GM23338 (cell line): ENCODE measurements at regions not wholly inside any gene's neighbourhood (a gene's known extent, or its start where the extent isn't known, plus 50 kb on each side); places are given as distances from the start of the nearest gene placed in this dataset.

Experiments used
- ATAC-seq: fragments of 200-7000 bp; cut with Tn5 transposase; 3 replicates; pipeline ENCODE4 v1.9.1; 2020
- DNase-seq: peaks from one replicate; pipeline ENCODE4 v3.0.0-alpha.2; 2015; ENCODE audit warnings: low spot score
- H2AFZ ChIP-seq: fragments of 200-600 bp; sonication (generic); 2 replicates; pipeline ENCODE4 v1.8.0; 2016; ENCODE audit warnings: antibody characterized with exemption, mild to moderate bottlenecking, moderate library complexity
- H3F3A ChIP-seq: fragments of 200-600 bp; sonication (generic); replicated peaks from 2 replicates; pipeline ENCODE4 v1.8.0; 2017; ENCODE audit warnings: antibody characterized with exemption, mixed run types, low read depth
- H3K27ac ChIP-seq: fragments of 200-600 bp; sonication (generic); 2 replicates; pipeline ENCODE4 v1.6.1; 2016; ENCODE audit warnings: low read depth
- H3K27me3 ChIP-seq: fragments of 200-600 bp; sonication (generic); 2 replicates; pipeline ENCODE4 v1.8.0; 2016; ENCODE audit warnings: mild to moderate bottlenecking, mixed run types, moderate library complexity; ENCODE audit not compliant: insufficient read depth
- H3K36me3 ChIP-seq: fragments of 200-600 bp; sonication (generic); 2 replicates; pipeline ENCODE4 v1.8.0; 2016; ENCODE audit warnings: mild to moderate bottlenecking; ENCODE audit not compliant: insufficient read depth
- H3K4me1 ChIP-seq: fragments of 200-600 bp; sonication (generic); 2 replicates; pipeline ENCODE4 v1.8.0; 2016; ENCODE audit warnings: mild to moderate bottlenecking, moderate library complexity; ENCODE audit not compliant: insufficient read depth
- H3K4me2 ChIP-seq: fragments of 200-600 bp; sonication (generic); 2 replicates; pipeline ENCODE4 v1.7.1; 2017; ENCODE audit warnings: mixed run types
- H3K4me3 ChIP-seq: fragments of 200-600 bp; sonication (generic); 2 replicates; pipeline ENCODE4 v1.6.1; 2016; ENCODE audit warnings: mixed run types
- H3K79me2 ChIP-seq: fragments of 200-600 bp; sonication (generic); replicated peaks from 2 replicates; pipeline ENCODE4 v1.8.0; 2017; ENCODE audit warnings: mild to moderate bottlenecking; ENCODE audit not compliant: insufficient read depth
- H3K9me2 ChIP-seq: fragments of 200-600 bp; sonication (generic); 2 replicates; pipeline ENCODE4 v1.8.0; 2017; ENCODE audit not compliant: insufficient read depth
- H4K20me1 ChIP-seq: fragments of 200-600 bp; sonication (generic); replicated peaks from 2 replicates; pipeline ENCODE4 v1.8.0; 2017; ENCODE audit warnings: mild to moderate bottlenecking; ENCODE audit not compliant: insufficient read depth
- H3K27ac Mint-ChIP-seq: 2 replicates; pipeline ENCODE4 v1.8.0; 2020; ENCODE audit warnings: inconsistent platforms, mild to moderate bottlenecking, moderate library complexity, mixed read lengths
- H3K27me3 Mint-ChIP-seq: 3 replicates; pipeline ENCODE4 v1.8.0; 2022; ENCODE audit warnings: low read depth, mild to moderate bottlenecking, moderate library complexity, mixed read lengths, inconsistent platforms; ENCODE audit not compliant: insufficient read depth, poor library complexity
- H3K36me3 Mint-ChIP-seq: 3 replicates; pipeline ENCODE4 v1.8.0; 2021; ENCODE audit warnings: low read depth, mild to moderate bottlenecking, inconsistent platforms, moderate library complexity, mixed read lengths
- H3K4me1 Mint-ChIP-seq: 3 replicates; pipeline ENCODE4 v1.8.0; 2020; ENCODE audit warnings: mild to moderate bottlenecking, inconsistent platforms, mixed read lengths
- H3K4me3 Mint-ChIP-seq: 3 replicates; pipeline ENCODE4 v1.8.0; 2021; ENCODE audit warnings: moderate library complexity, mild to moderate bottlenecking, inconsistent platforms, mixed read lengths
- H3K9me3 Mint-ChIP-seq: 3 replicates; pipeline ENCODE4 v1.8.0; 2020; ENCODE audit warnings: moderate library complexity, mild to moderate bottlenecking, inconsistent platforms, mixed read lengths
- EZH2 ChIP-seq: fragments of 200-600 bp; sonication (generic); IDR thresholded peaks from one replicate; pipeline ENCODE4 v1.8.0; 2017; ENCODE audit warnings: antibody characterized with exemption, mild to moderate bottlenecking, low read depth; ENCODE audit not compliant: unreplicated experiment
- EZH2phosphoT487 ChIP-seq: fragments of 200-600 bp; sonication (generic); IDR thresholded peaks from one replicate; pipeline ENCODE4 v1.8.1; 2018; ENCODE audit warnings: antibody characterized with exemption; ENCODE audit not compliant: unreplicated experiment
- NANOG ChIP-seq: IDR thresholded peaks from 2 replicates; pipeline ENCODE4 v1.6.1; 2016; ENCODE audit warnings: antibody characterized with exemption, borderline replicate concordance
- POLR2AphosphoS5 ChIP-seq: IDR thresholded peaks from 2 replicates; pipeline ENCODE4 v1.6.1; 2016; ENCODE audit warnings: antibody characterized with exemption, low read depth
- STAT1 ChIP-seq: IDR thresholded peaks from one replicate; pipeline ENCODE4 v1.6.1; 2016; ENCODE audit warnings: antibody characterized with exemption; ENCODE audit not compliant: unreplicated experiment
- ZNF331 ChIP-seq: fragments of 250-450 bp; sonication (Bioruptor Pico); IDR thresholded peaks from 2 replicates; pipeline ENCODE4 v1.5.0; 2020; ENCODE audit warnings: low read depth, mild to moderate bottlenecking, moderate library complexity
- TF ChIP-seq, protein P1 (sequence below): IDR thresholded peaks from 2 replicates; pipeline ENCODE4 v1.6.1; 2016; ENCODE audit warnings: antibody characterized with exemption
- TF ChIP-seq, protein P2 (sequence below): fragments of 250-450 bp; sonication (Bioruptor Pico); IDR thresholded peaks from 2 replicates; pipeline ENCODE4 v1.5.0; 2020; ENCODE audit warnings: mild to moderate bottlenecking, moderate library complexity
- TF ChIP-seq, protein P3 (sequence below): IDR thresholded peaks from one replicate; pipeline ENCODE4 v1.6.1; 2018; ENCODE audit warnings: antibody characterized with exemption; ENCODE audit not compliant: unreplicated experiment

DNA sequence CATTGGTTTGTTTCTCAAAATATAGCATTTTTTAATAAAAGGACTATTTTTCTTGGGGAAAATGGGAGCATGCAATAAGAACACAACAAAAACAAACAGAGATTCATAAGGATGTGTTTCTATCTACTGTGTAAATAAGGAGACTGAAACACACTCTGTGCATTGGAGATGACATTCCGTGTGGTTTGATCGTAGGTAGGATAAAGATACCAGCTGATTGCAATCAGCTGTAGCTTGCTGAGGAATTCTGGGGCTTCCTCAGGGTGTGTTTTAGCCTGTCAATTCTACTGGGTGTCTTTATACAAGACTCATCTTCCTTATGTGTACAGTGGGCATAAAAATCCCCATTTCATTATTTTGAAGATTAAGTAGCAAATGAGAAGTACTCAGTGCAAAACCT lies 591.6 kb downstream of the DSC3 start (continued):
- no peak for TF ChIP-seq ZNF331 (CRISPR knock-in tag)

DNA sequence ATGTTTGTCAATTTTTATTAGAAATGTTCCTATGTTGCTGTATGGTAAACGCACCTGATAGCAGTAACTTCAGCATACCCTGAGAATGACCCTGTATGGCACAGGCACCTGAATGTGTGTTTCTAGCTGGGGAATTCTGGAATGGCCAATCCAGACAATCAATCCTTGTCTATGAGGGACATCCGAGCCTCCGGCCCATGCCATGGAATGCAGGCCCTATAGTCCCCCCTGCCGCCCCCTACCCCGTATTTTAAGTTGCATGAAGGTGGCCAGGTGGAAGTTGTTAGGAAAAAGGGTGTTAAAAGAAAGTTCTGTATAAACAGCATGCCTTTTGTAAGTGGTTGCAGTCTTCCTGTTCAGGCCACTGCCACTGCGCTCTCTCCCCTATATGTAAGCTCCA lies 595.9 kb downstream of the DSC3 start:
- no peak overlapping the region for H3K4me2 ChIP-seq
- H3K4me1 ChIP-seq: peaks cover 7% of the 10 kb centered on the region; the same call in 1 of the 2 replicates
- no peak overlapping the region for H2AFZ ChIP-seq
- H3K27ac ChIP-seq: no peak overlapping the region
- H3F3A ChIP-seq: no peaks in the 10 kb centered on the region
- H3K27me3 ChIP-seq: no peaks in the 10 kb centered on the region
- no peaks in the 10 kb centered on the region for H3K36me3 ChIP-seq
- no peak overlapping the region for H3K4me3 ChIP-seq
- DNase-seq (peak; percentile 2), ATAC-seq (no peak)
- H3K27ac Mint-ChIP-seq: no peak overlapping the region
- H3K9me2 ChIP-seq: no peaks in the 10 kb centered on the region
- H3K9me3 Mint-ChIP-seq: no peaks in the 10 kb centered on the region
- no peaks in the 10 kb centered on the region for H3K79me2 ChIP-seq
- H3K4me3 Mint-ChIP-seq: no peak overlapping the region
- H3K36me3 Mint-ChIP-seq: no peaks in the 10 kb centered on the region
- H3K4me1 Mint-ChIP-seq: peaks cover 11% of the 10 kb centered on the region; the same call in 2 of the 3 replicates
- no peaks in the 10 kb centered on the region for H4K20me1 ChIP-seq
- TF ChIP-seq STAT1 (no peak), EZH2phosphoT487 (no peak), POLR2AphosphoS5 (no peak), EZH2 (no peak), ZNF331 (CRISPR knock-in tag) (no peak), NANOG (no peak)
- TF ChIP-seq, protein P1, sequence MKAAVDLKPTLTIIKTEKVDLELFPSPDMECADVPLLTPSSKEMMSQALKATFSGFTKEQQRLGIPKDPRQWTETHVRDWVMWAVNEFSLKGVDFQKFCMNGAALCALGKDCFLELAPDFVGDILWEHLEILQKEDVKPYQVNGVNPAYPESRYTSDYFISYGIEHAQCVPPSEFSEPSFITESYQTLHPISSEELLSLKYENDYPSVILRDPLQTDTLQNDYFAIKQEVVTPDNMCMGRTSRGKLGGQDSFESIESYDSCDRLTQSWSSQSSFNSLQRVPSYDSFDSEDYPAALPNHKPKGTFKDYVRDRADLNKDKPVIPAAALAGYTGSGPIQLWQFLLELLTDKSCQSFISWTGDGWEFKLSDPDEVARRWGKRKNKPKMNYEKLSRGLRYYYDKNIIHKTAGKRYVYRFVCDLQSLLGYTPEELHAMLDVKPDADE: no peak
- TF ChIP-seq, protein P2, sequence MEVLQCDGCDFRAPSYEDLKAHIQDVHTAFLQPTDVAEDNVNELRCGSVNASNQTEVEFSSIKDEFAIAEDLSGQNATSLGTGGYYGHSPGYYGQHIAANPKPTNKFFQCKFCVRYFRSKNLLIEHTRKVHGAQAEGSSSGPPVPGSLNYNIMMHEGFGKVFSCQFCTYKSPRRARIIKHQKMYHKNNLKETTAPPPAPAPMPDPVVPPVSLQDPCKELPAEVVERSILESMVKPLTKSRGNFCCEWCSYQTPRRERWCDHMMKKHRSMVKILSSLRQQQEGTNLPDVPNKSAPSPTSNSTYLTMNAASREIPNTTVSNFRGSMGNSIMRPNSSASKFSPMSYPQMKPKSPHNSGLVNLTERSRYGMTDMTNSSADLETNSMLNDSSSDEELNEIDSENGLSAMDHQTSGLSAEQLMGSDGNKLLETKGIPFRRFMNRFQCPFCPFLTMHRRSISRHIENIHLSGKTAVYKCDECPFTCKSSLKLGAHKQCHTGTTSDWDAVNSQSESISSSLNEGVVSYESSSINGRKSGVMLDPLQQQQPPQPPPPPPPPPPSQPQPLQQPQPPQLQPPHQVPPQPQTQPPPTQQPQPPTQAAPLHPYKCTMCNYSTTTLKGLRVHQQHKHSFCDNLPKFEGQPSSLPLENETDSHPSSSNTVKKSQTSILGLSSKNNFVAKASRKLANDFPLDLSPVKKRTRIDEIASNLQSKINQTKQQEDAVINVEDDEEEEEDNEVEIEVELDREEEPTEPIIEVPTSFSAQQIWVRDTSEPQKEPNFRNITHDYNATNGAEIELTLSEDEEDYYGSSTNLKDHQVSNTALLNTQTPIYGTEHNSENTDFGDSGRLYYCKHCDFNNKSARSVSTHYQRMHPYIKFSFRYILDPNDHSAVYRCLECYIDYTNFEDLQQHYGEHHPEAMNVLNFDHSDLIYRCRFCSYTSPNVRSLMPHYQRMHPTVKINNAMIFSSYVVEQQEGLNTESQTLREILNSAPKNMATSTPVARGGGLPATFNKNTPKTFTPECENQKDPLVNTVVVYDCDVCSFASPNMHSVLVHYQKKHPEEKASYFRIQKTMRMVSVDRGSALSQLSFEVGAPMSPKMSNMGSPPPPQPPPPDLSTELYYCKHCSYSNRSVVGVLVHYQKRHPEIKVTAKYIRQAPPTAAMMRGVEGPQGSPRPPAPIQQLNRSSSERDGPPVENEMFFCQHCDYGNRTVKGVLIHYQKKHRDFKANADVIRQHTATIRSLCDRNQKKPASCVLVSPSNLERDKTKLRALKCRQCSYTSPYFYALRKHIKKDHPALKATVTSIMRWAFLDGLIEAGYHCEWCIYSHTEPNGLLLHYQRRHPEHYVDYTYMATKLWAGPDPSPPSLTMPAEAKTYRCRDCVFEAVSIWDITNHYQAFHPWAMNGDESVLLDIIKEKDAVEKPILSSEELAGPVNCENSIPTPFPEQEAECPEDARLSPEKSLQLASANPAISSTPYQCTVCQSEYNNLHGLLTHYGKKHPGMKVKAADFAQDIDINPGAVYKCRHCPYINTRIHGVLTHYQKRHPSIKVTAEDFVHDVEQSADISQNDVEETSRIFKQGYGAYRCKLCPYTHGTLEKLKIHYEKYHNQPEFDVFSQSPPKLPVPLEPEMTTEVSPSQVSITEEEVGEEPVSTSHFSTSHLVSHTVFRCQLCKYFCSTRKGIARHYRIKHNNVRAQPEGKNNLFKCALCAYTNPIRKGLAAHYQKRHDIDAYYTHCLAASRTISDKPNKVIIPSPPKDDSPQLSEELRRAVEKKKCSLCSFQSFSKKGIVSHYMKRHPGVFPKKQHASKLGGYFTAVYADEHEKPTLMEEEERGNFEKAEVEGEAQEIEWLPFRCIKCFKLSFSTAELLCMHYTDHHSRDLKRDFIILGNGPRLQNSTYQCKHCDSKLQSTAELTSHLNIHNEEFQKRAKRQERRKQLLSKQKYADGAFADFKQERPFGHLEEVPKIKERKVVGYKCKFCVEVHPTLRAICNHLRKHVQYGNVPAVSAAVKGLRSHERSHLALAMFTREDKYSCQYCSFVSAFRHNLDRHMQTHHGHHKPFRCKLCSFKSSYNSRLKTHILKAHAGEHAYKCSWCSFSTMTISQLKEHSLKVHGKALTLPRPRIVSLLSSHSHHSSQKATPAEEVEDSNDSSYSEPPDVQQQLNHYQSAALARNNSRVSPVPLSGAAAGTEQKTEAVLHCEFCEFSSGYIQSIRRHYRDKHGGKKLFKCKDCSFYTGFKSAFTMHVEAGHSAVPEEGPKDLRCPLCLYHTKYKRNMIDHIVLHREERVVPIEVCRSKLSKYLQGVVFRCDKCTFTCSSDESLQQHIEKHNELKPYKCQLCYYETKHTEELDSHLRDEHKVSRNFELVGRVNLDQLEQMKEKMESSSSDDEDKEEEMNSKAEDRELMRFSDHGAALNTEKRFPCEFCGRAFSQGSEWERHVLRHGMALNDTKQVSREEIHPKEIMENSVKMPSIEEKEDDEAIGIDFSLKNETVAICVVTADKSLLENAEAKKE (CRISPR knock-in tag): no peak
- TF ChIP-seq, protein P3, sequence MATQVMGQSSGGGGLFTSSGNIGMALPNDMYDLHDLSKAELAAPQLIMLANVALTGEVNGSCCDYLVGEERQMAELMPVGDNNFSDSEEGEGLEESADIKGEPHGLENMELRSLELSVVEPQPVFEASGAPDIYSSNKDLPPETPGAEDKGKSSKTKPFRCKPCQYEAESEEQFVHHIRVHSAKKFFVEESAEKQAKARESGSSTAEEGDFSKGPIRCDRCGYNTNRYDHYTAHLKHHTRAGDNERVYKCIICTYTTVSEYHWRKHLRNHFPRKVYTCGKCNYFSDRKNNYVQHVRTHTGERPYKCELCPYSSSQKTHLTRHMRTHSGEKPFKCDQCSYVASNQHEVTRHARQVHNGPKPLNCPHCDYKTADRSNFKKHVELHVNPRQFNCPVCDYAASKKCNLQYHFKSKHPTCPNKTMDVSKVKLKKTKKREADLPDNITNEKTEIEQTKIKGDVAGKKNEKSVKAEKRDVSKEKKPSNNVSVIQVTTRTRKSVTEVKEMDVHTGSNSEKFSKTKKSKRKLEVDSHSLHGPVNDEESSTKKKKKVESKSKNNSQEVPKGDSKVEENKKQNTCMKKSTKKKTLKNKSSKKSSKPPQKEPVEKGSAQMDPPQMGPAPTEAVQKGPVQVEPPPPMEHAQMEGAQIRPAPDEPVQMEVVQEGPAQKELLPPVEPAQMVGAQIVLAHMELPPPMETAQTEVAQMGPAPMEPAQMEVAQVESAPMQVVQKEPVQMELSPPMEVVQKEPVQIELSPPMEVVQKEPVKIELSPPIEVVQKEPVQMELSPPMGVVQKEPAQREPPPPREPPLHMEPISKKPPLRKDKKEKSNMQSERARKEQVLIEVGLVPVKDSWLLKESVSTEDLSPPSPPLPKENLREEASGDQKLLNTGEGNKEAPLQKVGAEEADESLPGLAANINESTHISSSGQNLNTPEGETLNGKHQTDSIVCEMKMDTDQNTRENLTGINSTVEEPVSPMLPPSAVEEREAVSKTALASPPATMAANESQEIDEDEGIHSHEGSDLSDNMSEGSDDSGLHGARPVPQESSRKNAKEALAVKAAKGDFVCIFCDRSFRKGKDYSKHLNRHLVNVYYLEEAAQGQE: no peak
- H3K27me3 Mint-ChIP-seq: no peaks in the 10 kb centered on the region
